GM18507 (cell line): ENCODE measurements at regions not wholly inside any gene's neighbourhood (a gene's known extent, or its start where the extent isn't known, plus 50 kb on each side); places are given as distances from the start of the nearest gene placed in this dataset.
A peak's percentile ranks its signal among the peaks of the same experiment; 100 is the strongest.

ENCODE experiments used
- DNase-seq: peaks from one replicate; pipeline ENCODE4 v3.0.0; 2011; ENCODE audit warnings: low read depth; ENCODE audit not compliant: insufficient read length; ENCODE audit errors: extremely low spot score
- FAIRE-seq: peaks from 2 replicates; lab custom pipeline; 2011; peaks lifted over from hg19 to GRCh38; lab: Jason Lieb, UNC

GRCh38 chr2:47315475-47315874, 53.6 kb upstream of the EPCAM start:
- DNase-seq = no peak
- no peak for FAIRE-seq

GRCh38 chr2:47313728-47314127, 55.4 kb upstream of the EPCAM start:
- DNase-seq (no peak), FAIRE-seq (no peak)

GRCh38 chr2:47313141-47313691, 55.9 kb upstream of the EPCAM start:
- FAIRE-seq = no peak
- no peak for DNase-seq

- FAIRE-seq (no peak), DNase-seq (no peak)
These were observed 56.6 kb upstream of the EPCAM start for GRCh38 chr2:47312491-47312850.

GRCh38 chr2:47311764-47312490, 57.2 kb upstream of the EPCAM start:
- no peak for FAIRE-seq

GRCh38 chr2:47310801-47311560, 58.1 kb upstream of the EPCAM start:
- FAIRE-seq = no peak
- no peak for DNase-seq

More at GRCh38 chr2:47311764-47312490, 57.2 kb upstream of the EPCAM start:
- no peak for DNase-seq

- DNase-seq = peak; percentile 84
- peak; percentile 97 for FAIRE-seq
These were observed 58.9 kb upstream of the EPCAM start for GRCh38 chr2:47309952-47310800.

GRCh38 chr2:47309472-47309951, 59.6 kb upstream of the EPCAM start:
- FAIRE-seq = no peak
- DNase-seq = no peak

- DNase-seq (no peak), FAIRE-seq (no peak)
These were observed 62.0 kb upstream of the EPCAM start for GRCh38 chr2:47307066-47307465.

- FAIRE-seq (no peak), DNase-seq (no peak)
These were observed 64.5 kb upstream of the EPCAM start for GRCh38 chr2:47304654-47305053.

- no peak for FAIRE-seq
- no peak for DNase-seq
These were observed 65.6 kb upstream of the EPCAM start for GRCh38 chr2:47303341-47304148.

- DNase-seq (no peak), FAIRE-seq (no peak)
These were observed 66.8 kb upstream of the EPCAM start for GRCh38 chr2:47302308-47302707.

GRCh38 chr2:47301731-47302130, 67.4 kb upstream of the EPCAM start:
- FAIRE-seq = no peak
- no peak for DNase-seq

- DNase-seq (no peak), FAIRE-seq (peak; percentile 76)
These were observed 67.9 kb upstream of the EPCAM start for GRCh38 chr2:47301277-47301618.

- DNase-seq = no peak
- FAIRE-seq = peak; percentile 77
These were observed 68.4 kb upstream of the EPCAM start for GRCh38 chr2:47300609-47301276.

GRCh38 chr2:47300081-47300480, 69.0 kb upstream of the EPCAM start:
- no peak for FAIRE-seq
- no peak for DNase-seq

- FAIRE-seq = no peak
- no peak for DNase-seq
These were observed 69.6 kb upstream of the EPCAM start for GRCh38 chr2:47299555-47299954.

- DNase-seq = no peak
- no peak for FAIRE-seq
These were observed 70.3 kb upstream of the EPCAM start for GRCh38 chr2:47298771-47299170.
